ENCODE measurements at regions not wholly inside any gene's neighbourhood (a gene's known extent, or its start where the extent isn't known, plus 50 kb on each side); places are given as distances from the start of the nearest gene placed in this dataset.

- no peak overlapping the region for H3K4me2 ChIP-seq (ENCODE audit: insufficient read depth, low read length)
- DNase-seq (ENCODE audit: insufficient read length, low spot score, missing footprints): no peak
- H2AFZ ChIP-seq (ENCODE audit: low read length): no peak overlapping the region
- no peaks in the 10 kb centered on the region for H3K27me3 ChIP-seq (ENCODE audit: insufficient read depth, low read length)
- no peaks in the 10 kb centered on the region for H3K79me2 ChIP-seq (ENCODE audit: insufficient read depth, low read length)
- H3K27ac ChIP-seq (ENCODE audit: low read depth, low read length): no peak overlapping the region
- H4K20me1 ChIP-seq (ENCODE audit: insufficient read depth, low read length): no peaks in the 10 kb centered on the region
- H3K4me1 ChIP-seq (ENCODE audit: insufficient read depth, low read length): no peaks in the 10 kb centered on the region
- H3K36me3 ChIP-seq (ENCODE audit: insufficient read depth, low read length): no peaks in the 10 kb centered on the region
- no peaks in the 10 kb centered on the region for H3K9me3 ChIP-seq (ENCODE audit: low read depth, low read length)
- H3K4me3 ChIP-seq (ENCODE audit: insufficient read depth, low read length): no peak overlapping the region
- no peak for TF ChIP-seq CTCF (IDR thresholded peaks at IDR 0.05; ENCODE audit: extremely low read depth, low read depth, low read length)
Measured at GRCh38 chr13:91119643-91120042, 227.8 kb upstream of the MIR17HG start.

- DNase-seq (ENCODE audit: insufficient read length, low spot score, missing footprints): no peak
- TF ChIP-seq CTCF (IDR thresholded peaks at IDR 0.05; ENCODE audit: extremely low read depth, low read depth, low read length): no peak
- no peaks in the 10 kb centered on the region for H3K36me3 ChIP-seq (ENCODE audit: insufficient read depth, low read length)
- no peaks in the 10 kb centered on the region for H4K20me1 ChIP-seq (ENCODE audit: insufficient read depth, low read length)
- H3K4me2 ChIP-seq (ENCODE audit: insufficient read depth, low read length): no peak overlapping the region
- H3K27me3 ChIP-seq (ENCODE audit: insufficient read depth, low read length): no peaks in the 10 kb centered on the region
- H3K4me1 ChIP-seq (ENCODE audit: insufficient read depth, low read length): no peaks in the 10 kb centered on the region
- H3K27ac ChIP-seq (ENCODE audit: low read depth, low read length): no peak overlapping the region
- no peak overlapping the region for H2AFZ ChIP-seq (ENCODE audit: low read length)
- no peaks in the 10 kb centered on the region for H3K9me3 ChIP-seq (ENCODE audit: low read depth, low read length)
- H3K4me3 ChIP-seq (ENCODE audit: insufficient read depth, low read length): no peak overlapping the region
- no peaks in the 10 kb centered on the region for H3K79me2 ChIP-seq (ENCODE audit: insufficient read depth, low read length)
Measured at GRCh38 chr13:91122766-91123165, 224.7 kb upstream of the MIR17HG start.

- H3K79me2 ChIP-seq (ENCODE audit: insufficient read depth, low read length): no peaks in the 10 kb centered on the region
- H3K4me3 ChIP-seq (ENCODE audit: insufficient read depth, low read length): no peak overlapping the region
- H4K20me1 ChIP-seq (ENCODE audit: insufficient read depth, low read length): no peaks in the 10 kb centered on the region
- H3K36me3 ChIP-seq (ENCODE audit: insufficient read depth, low read length): no peaks in the 10 kb centered on the region
- H3K4me2 ChIP-seq (ENCODE audit: insufficient read depth, low read length): no peak overlapping the region
- H2AFZ ChIP-seq (ENCODE audit: low read length): no peak overlapping the region
- H3K27ac ChIP-seq (ENCODE audit: low read depth, low read length): no peak overlapping the region
- no peak for TF ChIP-seq CTCF (IDR thresholded peaks at IDR 0.05; ENCODE audit: extremely low read depth, low read depth, low read length)
- H3K9me3 ChIP-seq (ENCODE audit: low read depth, low read length): no peaks in the 10 kb centered on the region
- no peaks in the 10 kb centered on the region for H3K4me1 ChIP-seq (ENCODE audit: insufficient read depth, low read length)
- no peaks in the 10 kb centered on the region for H3K27me3 ChIP-seq (ENCODE audit: insufficient read depth, low read length)
- DNase-seq (ENCODE audit: insufficient read length, low spot score, missing footprints): no peak
Measured at GRCh38 chr13:91123456-91124127, 223.9 kb upstream of the MIR17HG start.

- TF ChIP-seq CTCF (IDR thresholded peaks at IDR 0.05; ENCODE audit: extremely low read depth, low read depth, low read length): no peak
- Histone ChIP-seq H3K79me2 (ENCODE audit: insufficient read depth, low read length) (no peaks in the 10 kb centered on the region), H3K27ac (ENCODE audit: low read depth, low read length) (no peak overlapping the region), H2AFZ (ENCODE audit: low read length) (no peak overlapping the region), H3K36me3 (ENCODE audit: insufficient read depth, low read length) (no peaks in the 10 kb centered on the region), H3K4me2 (ENCODE audit: insufficient read depth, low read length) (no peak overlapping the region), H4K20me1 (ENCODE audit: insufficient read depth, low read length) (no peaks in the 10 kb centered on the region), H3K9me3 (ENCODE audit: low read depth, low read length) (no peaks in the 10 kb centered on the region), H3K4me1 (ENCODE audit: insufficient read depth, low read length) (no peaks in the 10 kb centered on the region), H3K27me3 (ENCODE audit: insufficient read depth, low read length) (no peaks in the 10 kb centered on the region), H3K4me3 (ENCODE audit: insufficient read depth, low read length) (no peak overlapping the region)
- DNase-seq (ENCODE audit: insufficient read length, low spot score, missing footprints): no peak
Measured at GRCh38 chr13:91126806-91127205, 220.7 kb upstream of the MIR17HG start.

Data from osteoblast (primary cell).